GM18858 (cell line): ENCODE measurements at regions not wholly inside any gene's neighbourhood (a gene's known extent, or its start where the extent isn't known, plus 50 kb on each side); places are given as distances from the start of the nearest gene placed in this dataset.

Source experiments
- ATAC-seq: cut with Tn5 transposase; IDR thresholded peaks from one replicate; pipeline ENCODE4 v1.9.1; 2021; ENCODE audit not compliant: unreplicated experiment

- ATAC-seq = no peak
Measured at GRCh38 chr18:24530630-24531111, 70.2 kb downstream of the HRH4 start.

GRCh38 chr18:24534271-24534670 lies 73.8 kb downstream of the HRH4 start:
- ATAC-seq = no peak

- no peak for ATAC-seq
Measured at GRCh38 chr18:24534737-24535136, 74.3 kb downstream of the HRH4 start.

GRCh38 chr18:24535527-24536295 lies 75.3 kb downstream of the HRH4 start:
- no peak for ATAC-seq

- no peak for ATAC-seq
Measured at GRCh38 chr18:24536326-24536725, 75.9 kb downstream of the HRH4 start.

GRCh38 chr18:24536834-24537233 lies 76.4 kb downstream of the HRH4 start:
- ATAC-seq = no peak

- ATAC-seq = no peak
Measured at GRCh38 chr18:24538414-24539264, 78.2 kb downstream of the HRH4 start.

- ATAC-seq = no peak
Measured at GRCh38 chr18:24539866-24540617, 79.6 kb downstream of the HRH4 start.

- no peak for ATAC-seq
Measured at GRCh38 chr18:24540896-24541295, 80.5 kb downstream of the HRH4 start.

GRCh38 chr18:24543086-24543794 lies 82.8 kb downstream of the HRH4 start:
- ATAC-seq = no peak

GRCh38 chr18:24543795-24544498 lies 83.5 kb downstream of the HRH4 start:
- ATAC-seq = no peak

- no peak for ATAC-seq
Measured at GRCh38 chr18:24544949-24545348, 84.5 kb downstream of the HRH4 start.

- ATAC-seq = no peak
Measured at GRCh38 chr18:24545651-24546050, 85.2 kb downstream of the HRH4 start.

- ATAC-seq = no peak
Measured at GRCh38 chr18:24546307-24546706, 85.9 kb downstream of the HRH4 start.

GRCh38 chr18:24548583-24548982 lies 88.1 kb downstream of the HRH4 start:
- ATAC-seq = no peak

- no peak for ATAC-seq
Measured at GRCh38 chr18:24552218-24552617, 91.8 kb downstream of the HRH4 start.

- no peak for ATAC-seq
Measured at GRCh38 chr18:24553571-24554285, 93.3 kb downstream of the HRH4 start.

GRCh38 chr18:24558403-24558802 lies 98.0 kb downstream of the HRH4 start:
- no peak for ATAC-seq

GRCh38 chr18:24559526-24559925 lies 99.1 kb downstream of the HRH4 start:
- no peak for ATAC-seq
